OCI-LY1 (cell line): ENCODE measurements at regions not wholly inside any gene's neighbourhood (a gene's known extent, or its start where the extent isn't known, plus 50 kb on each side); places are given as distances from the start of the nearest gene placed in this dataset.

Experiments
- H2AFZ ChIP-seq: fragments of 200-600 bp; sonication (generic), shearing (Covaris generic); 2 replicates; pipeline ENCODE4 v1.6.0; 2014; ENCODE audit warnings: antibody characterized with exemption, mild to moderate bottlenecking, low read length
- H3F3A ChIP-seq: fragments of 200-600 bp; sonication (generic), shearing (Covaris generic); 2 replicates; pipeline ENCODE4 v1.6.0; 2014; ENCODE audit warnings: mild to moderate bottlenecking, antibody characterized with exemption, low read length, moderate library complexity; ENCODE audit not compliant: insufficient read depth
- H3K27ac ChIP-seq: fragments of 200-600 bp; sonication (generic); 2 replicates; pipeline ENCODE4 v1.5.1; 2014; ENCODE audit warnings: low read length, mixed run types, mild to moderate bottlenecking, low read depth; ENCODE audit not compliant: poor library complexity, severe bottlenecking
- H3K27me3 ChIP-seq: fragments of 200-600 bp; sonication (generic); 2 replicates; pipeline ENCODE4 v1.6.0; 2014; ENCODE audit warnings: antibody characterized with exemption, mild to moderate bottlenecking, low read length, moderate library complexity; ENCODE audit not compliant: insufficient read depth
- H3K36me3 ChIP-seq: fragments of 200-600 bp; sonication (generic); 2 replicates; pipeline ENCODE4 v1.6.1; 2014; ENCODE audit warnings: mild to moderate bottlenecking, antibody characterized with exemption, low read length, moderate library complexity, mixed read lengths; ENCODE audit not compliant: insufficient read depth
- H3K4me1 ChIP-seq: fragments of 200-600 bp; sonication (generic); 2 replicates; pipeline ENCODE4 v1.5.1; 2014; ENCODE audit warnings: mild to moderate bottlenecking, low read length, moderate library complexity; ENCODE audit not compliant: insufficient read depth, severe bottlenecking
- H3K4me2 ChIP-seq: fragments of 200-600 bp; sonication (generic), shearing (Covaris generic); 2 replicates; pipeline ENCODE4 v1.6.1; 2014; ENCODE audit warnings: low read length
- H3K4me3 ChIP-seq: fragments of 200-600 bp; sonication (generic); 2 replicates; pipeline ENCODE4 v1.5.1; 2014; ENCODE audit warnings: low read length, low read depth, mild to moderate bottlenecking, mixed read lengths; ENCODE audit not compliant: poor library complexity, severe bottlenecking
- H3K79me2 ChIP-seq: fragments of 200-600 bp; shearing (Covaris generic); 2 replicates; pipeline ENCODE4 v1.6.1; 2016; ENCODE audit warnings: mixed run types, low read length, mixed read lengths; ENCODE audit not compliant: insufficient read depth
- H3K9ac ChIP-seq: fragments of 200-600 bp; sonication (generic), shearing (Covaris generic); 2 replicates; pipeline ENCODE4 v1.6.1; 2014; ENCODE audit warnings: mild to moderate bottlenecking, low read length, mixed read lengths
- H3K9me2 ChIP-seq: fragments of 200-600 bp; sonication (generic), shearing (Covaris generic); 2 replicates; pipeline ENCODE4 v1.6.1; 2014; ENCODE audit warnings: low read depth, mild to moderate bottlenecking, low read length, mixed read lengths
- H3K9me3 ChIP-seq: fragments of 200-600 bp; shearing (Covaris generic); 2 replicates; pipeline ENCODE4 v1.6.1; 2014; ENCODE audit warnings: low read length, mixed read lengths
- H4K20me1 ChIP-seq: fragments of 200-600 bp; sonication (generic), shearing (Covaris generic); 2 replicates; pipeline ENCODE4 v1.6.0; 2016; ENCODE audit warnings: mild to moderate bottlenecking, low read length; ENCODE audit not compliant: insufficient read depth
- CTCF ChIP-seq: fragments of 200-600 bp; sonication (generic), shearing (Covaris generic); IDR thresholded peaks from 2 replicates; pipeline ENCODE4 v1.5.1; 2017; ENCODE audit warnings: mild to moderate bottlenecking, antibody characterized with exemption, low read length, moderate library complexity, mixed read lengths
- EZH2 ChIP-seq: fragments of 200-600 bp; sonication (generic), shearing (Covaris generic); IDR thresholded peaks from 2 replicates; pipeline ENCODE4 v1.8.0; 2017; ENCODE audit warnings: borderline replicate concordance, mixed run types, mild to moderate bottlenecking, antibody characterized with exemption, low read length, moderate library complexity, mixed read lengths

GRCh38 chr15:26171266-26171665 is 308.1 kb upstream of the ATP10A start:
- Histone ChIP-seq H2AFZ (no peak overlapping the region), H3K4me1 (no peaks in the 10 kb centered on the region), H3K27ac (no peak overlapping the region), H3F3A (no peaks in the 10 kb centered on the region), H3K4me2 (no peak overlapping the region), H3K9me2 (no peaks in the 10 kb centered on the region), H3K9ac (no peak overlapping the region), H3K36me3 (no peaks in the 10 kb centered on the region), H3K4me3 (no peak overlapping the region), H3K9me3 (no peaks in the 10 kb centered on the region), H3K27me3 (no peaks in the 10 kb centered on the region), H3K79me2 (no peaks in the 10 kb centered on the region), H4K20me1 (no peaks in the 10 kb centered on the region)
- no peak for TF ChIP-seq CTCF
- no peak for TF ChIP-seq EZH2

- no peak overlapping the region for H3K4me3 ChIP-seq
Observed at GRCh38 chr15:26166429-26166828, 303.3 kb upstream of the ATP10A start.

DNA sequence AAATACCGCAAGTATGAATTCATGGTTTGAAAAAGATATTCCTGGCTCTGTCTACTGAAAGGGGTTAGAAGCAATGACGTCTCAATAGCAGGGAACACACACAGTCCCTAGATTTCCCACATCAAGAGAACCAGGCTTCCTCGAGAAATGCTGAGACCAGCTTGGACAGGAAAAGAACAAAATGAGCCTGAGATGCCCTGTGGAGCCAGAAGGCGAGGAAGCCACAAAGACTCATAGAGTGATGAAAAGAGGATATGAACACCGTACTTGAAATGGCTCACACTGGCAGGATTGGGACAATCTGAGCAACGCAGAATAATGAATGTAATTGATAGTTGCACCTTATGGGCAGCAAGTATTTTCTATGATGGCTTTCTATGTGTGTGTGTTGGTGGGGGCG is 302.4 kb upstream of the ATP10A start:
- H3K36me3 ChIP-seq, result no peaks in the 10 kb centered on the region
- no peaks in the 10 kb centered on the region for H3F3A ChIP-seq
- H3K79me2 ChIP-seq, result no peaks in the 10 kb centered on the region
- H3K4me3 ChIP-seq, result no peak overlapping the region
- H3K4me1 ChIP-seq, result no peaks in the 10 kb centered on the region
- H3K27me3 ChIP-seq, result no peaks in the 10 kb centered on the region
- no peak overlapping the region for H2AFZ ChIP-seq
- H3K27ac ChIP-seq, result no peak overlapping the region
- no peaks in the 10 kb centered on the region for H3K9me3 ChIP-seq
- TF ChIP-seq EZH2, result no peak
- TF ChIP-seq CTCF, result no peak
- H3K9ac ChIP-seq, result no peak overlapping the region
- H4K20me1 ChIP-seq, result no peaks in the 10 kb centered on the region
- no peaks in the 10 kb centered on the region for H3K9me2 ChIP-seq
- no peak overlapping the region for H3K4me2 ChIP-seq

More at GRCh38 chr15:26166429-26166828, 303.3 kb upstream of the ATP10A start:
- Histone ChIP-seq H3K4me1 (no peaks in the 10 kb centered on the region), H3K9ac (no peak overlapping the region), H3F3A (no peaks in the 10 kb centered on the region), H2AFZ (no peak overlapping the region), H3K9me3 (no peaks in the 10 kb centered on the region), H3K27ac (no peak overlapping the region), H3K79me2 (no peaks in the 10 kb centered on the region), H4K20me1 (no peaks in the 10 kb centered on the region), H3K36me3 (no peaks in the 10 kb centered on the region), H3K4me2 (no peak overlapping the region), H3K9me2 (no peaks in the 10 kb centered on the region), H3K27me3 (no peaks in the 10 kb centered on the region)
- no peak for TF ChIP-seq EZH2
- no peak for TF ChIP-seq CTCF
